MCF 10A (cell line): ENCODE measurements at regions not wholly inside any gene's neighbourhood (a gene's known extent, or its start where the extent isn't known, plus 50 kb on each side); places are given as distances from the start of the nearest gene placed in this dataset.
A peak's percentile ranks its signal among the peaks of the same experiment; 100 is the strongest.

Source experiments
- BruUV-seq: library from RNA; stranded (reverse); fragments of 400-500 nt; replicated peaks from 2 replicates; lab custom pipeline; 2021; lab: Mats Ljungman, UMichigan
- CTCF ChIA-PET: fragments of 300-600 bp; sonication (Branson Sonifier 250); formaldehyde crosslinking; extraction: SDS; loops from one replicate; lab custom pipeline; 2021; ENCODE audit warnings: antibody characterized with exemption, inconsistent platforms; lab: Yijun Ruan, JAX
- POLR2A ChIA-PET: fragments of 300-600, 350-650 bp; sonication (Branson Sonifier 250); formaldehyde crosslinking; extraction: SDS; loops from one replicate; lab custom pipeline; 2020; ENCODE audit warnings: antibody characterized with exemption, inconsistent platforms; lab: Yijun Ruan, JAX
- DNase-seq: peaks from one replicate; pipeline ENCODE4 v3.0.0-alpha.2; 2018; ENCODE audit not compliant: unreplicated experiment
- H3K27ac Mint-ChIP-seq: one replicate; pipeline ENCODE4 v1.8.0; 2022; ENCODE audit warnings: mild to moderate bottlenecking, low read depth, mixed read lengths; ENCODE audit not compliant: unreplicated experiment
- H3K27me3 Mint-ChIP-seq: one replicate; pipeline ENCODE4 v1.8.0; 2022; ENCODE audit warnings: mixed read lengths; ENCODE audit not compliant: insufficient read depth, unreplicated experiment
- H3K36me3 Mint-ChIP-seq: one replicate; pipeline ENCODE4 v1.8.0; 2022; ENCODE audit warnings: mild to moderate bottlenecking, moderate library complexity, mixed read lengths; ENCODE audit not compliant: insufficient read depth, unreplicated experiment
- H3K4me1 Mint-ChIP-seq: one replicate; pipeline ENCODE4 v1.8.0; 2022; ENCODE audit warnings: mixed read lengths; ENCODE audit not compliant: insufficient read depth, unreplicated experiment
- H3K4me3 Mint-ChIP-seq: one replicate; pipeline ENCODE4 v1.8.0; 2022; ENCODE audit warnings: mild to moderate bottlenecking, moderate library complexity, mixed read lengths; ENCODE audit not compliant: unreplicated experiment
- H3K9me3 Mint-ChIP-seq: one replicate; pipeline ENCODE4 v1.8.0; 2022; ENCODE audit warnings: mixed read lengths; ENCODE audit not compliant: unreplicated experiment
- CTCF ChIP-seq: fragments of 200-600 bp; IDR thresholded peaks from one replicate; pipeline ENCODE4 v1.8.0; 2022; ENCODE audit warnings: antibody characterized with exemption, mild to moderate bottlenecking; ENCODE audit not compliant: unreplicated experiment
- intact Hi-C: fragments of 100-400 bp; cut with micrococcal nuclease; formaldehyde crosslinking; loops from 2 replicates; pipeline ENCODE4 v1.14.1; 2022

GRCh38 chr3:86245360-86245759 lies 745.6 kb downstream of the VGLL3 start:
- Mint-ChIP-seq H3K27me3 (peaks cover 25% of the 10 kb centered on the region), H3K4me1 (no peaks in the 10 kb centered on the region), H3K36me3 (no peaks in the 10 kb centered on the region), H3K4me3 (no peak overlapping the region), H3K9me3 (no peaks in the 10 kb centered on the region), H3K27ac (no peak overlapping the region)
- peak; percentile 38 for TF ChIP-seq CTCF
- no TSS peak for BruUV-seq
- ChIA-PET CTCF (interaction anchor here (1.1 to 2.0 kb wide), 2 partner anchors 421 to 425 kb away, joined by 6 to 12 read pairs; no protein-coding TSS in a partner anchor), POLR2A (no interaction called here)
- peak; percentile 3 for DNase-seq
- intact Hi-C loops: loop anchor here (1.0 to 5.0 kb wide), 2 partner anchors 63 to 424 kb away; no protein-coding TSS in a partner anchor

GRCh38 chr3:86244905-86245304 lies 746.0 kb downstream of the VGLL3 start:
- no peak overlapping the region for H3K4me3 Mint-ChIP-seq
- H3K27me3 Mint-ChIP-seq: peaks cover 25% of the 10 kb centered on the region
- no peaks in the 10 kb centered on the region for H3K9me3 Mint-ChIP-seq
- H3K4me1 Mint-ChIP-seq: no peaks in the 10 kb centered on the region
- ChIA-PET POLR2A (no interaction called here), CTCF (interaction anchor here (0.6 to 2.0 kb wide), 4 partner anchors 386 to 670 kb away, joined by 3 to 12 read pairs (median 4); no protein-coding TSS in a partner anchor)
- no TSS peak for BruUV-seq
- intact Hi-C loops: loop anchor here (1.0 to 5.0 kb wide), 2 partner anchors 63 to 424 kb away; no protein-coding TSS in a partner anchor
- no peak for TF ChIP-seq CTCF
- H3K27ac Mint-ChIP-seq: no peak overlapping the region
- no peak for DNase-seq
- no peaks in the 10 kb centered on the region for H3K36me3 Mint-ChIP-seq

- H3K4me3 Mint-ChIP-seq: no peak overlapping the region
- no peak for TF ChIP-seq CTCF
- no TSS peak for BruUV-seq
- no peak overlapping the region for H3K27ac Mint-ChIP-seq
- H3K4me1 Mint-ChIP-seq: no peaks in the 10 kb centered on the region
- CTCF ChIA-PET: no interaction called here
- H3K36me3 Mint-ChIP-seq: no peaks in the 10 kb centered on the region
- intact Hi-C loops: no loop called here
- H3K9me3 Mint-ChIP-seq: no peaks in the 10 kb centered on the region
- H3K27me3 Mint-ChIP-seq: peaks cover 47% of the 10 kb centered on the region
- POLR2A ChIA-PET: no interaction called here
- DNase-seq: peak; percentile 5
Measured at GRCh38 chr3:86239946-86240345, 751.0 kb downstream of the VGLL3 start.

DNA sequence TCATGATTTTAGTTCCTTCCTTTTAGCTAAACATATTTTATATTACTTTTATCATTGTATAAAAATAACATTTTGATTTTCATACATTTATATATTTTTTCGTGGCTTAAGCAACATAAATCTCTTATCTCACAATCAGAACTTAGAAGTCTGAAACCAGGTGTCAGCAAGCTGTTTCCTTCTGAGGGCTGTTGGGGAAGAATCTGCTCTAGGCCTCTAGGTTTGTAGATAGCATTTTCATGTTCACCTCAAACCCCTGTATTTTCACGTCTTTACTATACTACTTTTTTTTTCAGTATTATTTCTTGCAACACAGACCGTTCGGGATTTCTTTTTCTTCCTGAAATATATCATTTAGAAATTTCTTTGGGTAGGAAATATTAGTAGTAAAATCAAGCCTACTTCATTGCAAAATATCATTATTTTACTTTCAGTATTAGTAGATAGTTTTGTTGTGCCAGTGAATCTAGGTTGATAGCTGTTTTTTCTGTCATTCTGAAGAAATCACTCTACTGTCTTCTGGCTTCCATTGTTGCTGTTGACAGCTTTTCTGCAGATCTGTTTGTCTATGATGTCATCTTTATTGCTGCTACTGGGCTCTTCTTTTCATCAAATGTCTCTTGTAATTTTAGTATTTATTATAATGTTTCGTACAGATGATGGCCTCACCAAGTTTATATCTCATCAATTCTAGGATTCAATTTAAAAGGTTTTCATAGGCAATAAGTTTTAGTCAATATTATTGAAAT lies 756.3 kb downstream of the VGLL3 start:
- Mint-ChIP-seq H3K27ac (no peak overlapping the region), H3K27me3 (peaks cover 58% of the 10 kb centered on the region), H3K36me3 (no peaks in the 10 kb centered on the region), H3K4me1 (no peaks in the 10 kb centered on the region), H3K9me3 (no peaks in the 10 kb centered on the region), H3K4me3 (no peak overlapping the region)
- ChIA-PET POLR2A (no interaction called here), CTCF (no interaction called here)
- BruUV-seq: no TSS peak
- DNase-seq: no peak
- intact Hi-C loops: no loop called here
- TF ChIP-seq CTCF: no peak
